ENCODE measurements at regions not wholly inside any gene's neighbourhood (a gene's known extent, or its start where the extent isn't known, plus 50 kb on each side); places are given as distances from the start of the nearest gene placed in this dataset.

DNA sequence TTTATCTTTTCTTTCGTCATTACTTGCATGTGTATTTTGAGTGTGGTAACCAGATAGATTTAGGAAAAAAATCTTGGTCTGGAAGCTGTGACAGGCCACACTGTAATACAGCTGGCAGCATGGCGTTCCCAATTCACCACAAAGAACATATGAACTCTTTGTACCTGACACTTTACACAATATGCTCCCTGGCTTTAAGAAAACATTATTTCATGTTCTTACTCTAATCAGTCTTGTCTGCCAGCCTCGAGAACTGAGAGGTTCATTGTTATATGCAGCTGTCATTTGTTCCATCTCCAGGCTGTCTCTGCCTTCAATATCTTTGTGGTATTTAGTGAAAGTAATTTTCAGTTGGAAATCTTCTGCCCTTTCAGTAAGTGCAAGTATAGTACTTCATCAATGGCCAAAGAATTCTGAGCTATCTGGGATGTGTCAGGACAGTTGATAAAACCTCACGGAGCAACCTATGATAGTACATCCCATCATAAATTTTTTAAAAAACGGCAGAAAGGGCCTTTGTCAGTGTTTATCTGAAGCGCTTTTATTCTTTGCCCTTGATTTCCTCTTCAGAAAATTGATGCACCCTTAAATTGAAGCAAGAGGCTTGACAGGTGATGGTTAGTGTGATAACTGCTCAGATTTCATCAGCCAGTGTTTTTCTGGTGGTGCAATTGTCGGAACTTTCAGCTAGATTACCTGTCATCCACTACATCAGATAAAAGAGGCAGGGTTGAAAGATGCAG lies 146.3 kb upstream of the SP8 start:
- DNase-seq (ENCODE audit: extremely low read depth in 1 of 2, low read depth in 1 of 2), result no peak

DNA sequence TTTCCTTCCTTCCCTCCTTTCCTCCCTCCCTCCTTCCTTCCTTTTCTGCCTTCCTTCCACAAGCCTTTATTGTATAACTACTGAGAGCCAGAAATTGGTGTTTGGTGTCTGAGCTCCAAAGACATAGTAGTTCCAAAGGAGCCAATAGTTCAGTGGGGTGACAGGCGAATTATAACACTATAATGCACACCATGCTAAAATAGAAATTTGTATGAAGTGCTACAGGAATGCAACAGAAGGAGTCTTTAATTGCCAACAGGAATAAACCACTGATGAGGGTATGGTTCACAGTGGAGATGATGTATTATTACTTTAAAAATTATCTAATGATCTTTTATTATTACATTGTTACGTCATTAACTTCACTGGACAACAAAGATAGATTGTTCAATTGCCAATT lies 158.8 kb upstream of the SP8 start:
- DNase-seq (ENCODE audit: extremely low read depth in 1 of 2, low read depth in 1 of 2), result no peak

DNA sequence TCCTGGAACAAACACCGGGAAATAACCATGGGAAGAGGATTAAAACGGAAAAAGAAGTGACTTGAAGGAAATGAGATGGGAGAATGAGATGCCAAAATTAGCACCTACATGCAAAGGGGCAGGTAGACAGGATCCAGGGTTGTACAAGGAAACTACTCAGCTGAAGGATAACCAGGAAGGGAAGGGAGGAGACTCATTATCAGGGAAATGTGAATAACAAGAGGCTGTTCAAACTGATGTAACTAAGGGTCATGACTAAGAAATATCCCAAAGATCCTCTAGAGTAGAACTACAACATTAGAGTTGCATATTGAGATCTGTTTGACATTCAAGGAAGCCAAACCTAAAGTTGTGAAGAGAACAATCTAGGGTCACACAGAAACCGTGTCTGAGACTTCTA lies 166.2 kb upstream of the SP8 start:
- no peak for DNase-seq (ENCODE audit: extremely low read depth in 1 of 2, low read depth in 1 of 2)

DNA sequence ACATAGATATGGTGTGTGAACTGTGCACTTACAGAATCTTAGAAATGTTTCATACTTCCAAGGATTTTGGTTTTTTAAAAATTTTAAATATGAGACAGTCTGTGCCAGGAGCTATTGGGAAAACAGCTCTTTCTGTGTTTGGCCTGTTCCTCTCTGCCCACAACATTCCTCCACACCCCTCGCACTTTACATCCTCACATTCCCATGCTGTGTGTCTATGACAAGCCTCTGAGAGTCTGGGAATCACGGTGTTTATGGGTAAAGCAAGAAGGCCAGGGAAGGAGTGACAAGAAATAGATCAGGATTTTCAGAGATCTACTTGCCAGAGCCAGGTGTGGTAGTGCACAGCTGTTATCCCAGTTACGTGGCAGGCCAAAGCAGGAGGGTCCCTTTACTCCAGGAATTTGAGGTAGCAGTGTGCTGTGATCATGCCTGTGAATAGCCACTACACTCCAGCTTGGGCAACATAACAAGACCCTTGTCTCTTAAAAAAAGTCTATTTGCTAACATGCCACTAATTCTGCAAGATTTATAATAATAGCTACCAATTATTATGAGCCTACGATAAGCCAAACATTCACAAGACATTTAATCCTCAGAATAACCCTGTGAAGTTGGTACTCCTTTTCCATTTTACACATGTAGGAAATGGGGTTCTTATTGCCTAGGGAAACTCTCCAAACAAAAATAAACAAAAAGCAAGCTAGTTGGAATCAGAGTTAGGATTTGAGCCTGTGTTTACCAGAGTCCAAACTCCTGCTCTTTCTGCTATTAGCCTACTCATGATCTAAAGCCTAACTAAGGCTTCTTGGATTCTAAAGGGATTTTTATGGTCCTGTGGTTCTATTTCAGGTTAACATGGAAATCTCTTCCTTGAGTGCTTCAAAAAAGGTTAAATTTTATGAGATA lies 168.3 kb upstream of the SP8 start:
- no peak for DNase-seq (ENCODE audit: extremely low read depth in 1 of 2, low read depth in 1 of 2)

DNA sequence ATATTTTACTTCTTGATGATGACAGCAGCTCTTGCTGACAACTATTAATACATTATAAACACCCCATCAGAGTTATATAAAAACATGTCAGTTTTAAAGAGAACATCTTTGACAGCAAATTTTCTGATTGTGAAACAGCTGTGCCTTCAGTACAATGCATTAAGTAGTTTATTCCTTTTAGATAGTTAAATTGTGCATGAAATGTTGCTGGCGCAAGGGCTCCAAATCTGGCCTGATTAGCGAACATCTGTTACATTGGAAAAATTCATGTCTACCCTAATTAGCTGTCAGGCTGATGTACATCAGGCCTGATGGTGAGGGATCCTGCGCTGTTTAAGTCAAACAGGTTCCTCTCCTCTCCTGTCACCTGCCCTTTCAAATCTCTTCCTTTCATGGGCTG lies 171.9 kb upstream of the SP8 start:
- no peak for DNase-seq (ENCODE audit: extremely low read depth in 1 of 2, low read depth in 1 of 2)

DNA sequence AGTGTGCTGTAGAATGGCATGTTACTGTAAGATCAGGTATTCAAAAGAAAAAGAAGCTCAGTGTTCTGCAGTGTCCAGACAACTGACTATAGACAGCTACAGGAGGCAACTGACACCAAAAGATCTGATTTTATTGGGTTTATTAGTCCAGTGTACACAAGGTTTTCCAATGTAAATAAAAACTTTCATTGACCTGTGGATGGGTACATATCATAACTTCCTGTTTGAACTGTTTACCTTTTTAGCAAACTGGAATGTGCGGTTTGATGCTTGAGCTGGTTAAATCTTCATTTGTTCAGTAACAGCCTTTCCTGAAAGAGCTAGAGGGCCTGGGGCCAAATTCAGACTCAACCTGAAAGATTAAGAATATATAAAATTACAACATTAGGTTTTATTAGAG lies 172.6 kb upstream of the SP8 start:
- no peak for DNase-seq (ENCODE audit: extremely low read depth in 1 of 2, low read depth in 1 of 2)

DNA sequence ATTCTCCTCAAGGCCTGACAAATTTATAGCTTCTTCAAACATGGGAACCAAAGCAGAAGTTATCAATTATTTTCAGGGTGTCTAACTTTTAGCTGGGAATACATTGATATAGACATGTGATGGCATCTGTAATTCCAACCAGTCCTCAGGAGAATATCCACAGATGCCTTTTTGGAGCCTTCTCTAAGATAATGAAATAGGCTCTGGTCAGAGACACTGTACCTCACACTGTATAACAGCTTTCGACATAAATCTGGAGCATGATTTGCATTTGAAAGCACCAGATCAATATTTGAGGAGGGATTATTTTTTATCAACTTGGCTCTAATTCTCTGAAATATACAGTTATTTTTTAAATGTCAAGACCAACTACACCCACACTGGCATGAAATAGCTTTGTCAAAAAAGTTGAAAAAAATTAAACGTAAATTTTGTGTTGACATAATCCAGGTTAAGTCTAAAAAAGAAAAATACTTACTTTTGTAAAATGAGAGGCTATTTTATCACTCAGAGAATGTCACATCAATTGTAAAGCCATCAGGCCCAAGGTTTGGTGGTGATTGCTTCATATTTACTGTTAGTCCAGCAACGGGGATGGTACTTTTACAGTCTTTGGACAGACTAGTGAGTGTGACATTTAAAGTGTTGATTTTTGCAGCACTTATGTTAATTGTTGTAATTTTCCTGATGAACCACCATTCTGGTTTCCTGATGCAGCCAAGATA lies 177.0 kb upstream of the SP8 start:
- DNase-seq (ENCODE audit: extremely low read depth in 1 of 2, low read depth in 1 of 2), result no peak

DNA sequence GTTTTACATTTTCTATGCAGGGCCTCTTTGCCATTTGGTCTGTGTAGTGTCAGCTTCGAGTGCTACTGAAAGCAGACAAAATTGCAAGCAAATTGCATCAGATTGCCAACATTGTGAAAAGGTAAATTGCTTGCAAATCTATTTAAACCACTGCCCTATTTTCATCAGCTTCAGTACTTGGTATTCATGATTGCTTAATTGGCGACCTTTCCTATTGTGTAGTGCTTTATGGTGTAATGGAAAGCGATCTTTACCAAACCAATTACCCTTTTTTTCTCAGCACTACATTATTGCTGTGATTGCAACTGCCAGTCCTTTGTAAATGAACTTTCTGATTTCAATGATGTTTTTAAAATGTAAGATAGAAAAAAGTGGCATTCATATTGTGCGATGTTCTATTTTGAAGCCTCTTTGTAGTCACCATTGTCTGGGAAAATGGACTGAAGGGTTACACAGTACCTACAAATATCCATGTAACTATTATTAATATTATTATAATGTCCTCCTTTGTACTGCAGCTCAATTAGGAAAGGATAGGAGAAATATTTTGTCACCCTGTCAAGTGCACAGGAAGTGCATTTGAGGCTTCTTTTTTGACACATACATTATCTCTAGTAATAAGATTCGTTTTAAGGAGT lies 177.7 kb upstream of the SP8 start:
- DNase-seq (ENCODE audit: extremely low read depth in 1 of 2, low read depth in 1 of 2), result no peak

DNA sequence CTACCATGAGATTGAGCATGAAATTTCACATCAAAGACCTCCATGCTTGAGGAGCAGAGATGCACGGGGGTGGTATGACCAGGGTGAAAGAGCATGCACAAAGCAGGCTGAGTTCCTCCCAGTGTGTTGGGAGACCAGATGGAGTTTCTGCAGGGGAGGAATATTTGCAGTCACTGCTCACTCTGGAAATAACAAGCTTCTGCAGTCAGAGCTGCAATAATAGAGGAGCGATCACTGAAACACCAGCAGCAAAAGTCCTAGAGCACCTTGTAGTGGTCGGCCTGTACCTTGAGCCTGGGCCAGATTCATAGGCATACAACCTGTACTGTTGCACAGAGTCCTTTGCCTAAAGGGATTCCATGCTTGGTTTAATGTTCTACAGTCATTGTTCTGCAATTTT lies 184.5 kb upstream of the SP8 start:
- no peak for DNase-seq (ENCODE audit: extremely low read depth in 1 of 2, low read depth in 1 of 2)

DNA sequence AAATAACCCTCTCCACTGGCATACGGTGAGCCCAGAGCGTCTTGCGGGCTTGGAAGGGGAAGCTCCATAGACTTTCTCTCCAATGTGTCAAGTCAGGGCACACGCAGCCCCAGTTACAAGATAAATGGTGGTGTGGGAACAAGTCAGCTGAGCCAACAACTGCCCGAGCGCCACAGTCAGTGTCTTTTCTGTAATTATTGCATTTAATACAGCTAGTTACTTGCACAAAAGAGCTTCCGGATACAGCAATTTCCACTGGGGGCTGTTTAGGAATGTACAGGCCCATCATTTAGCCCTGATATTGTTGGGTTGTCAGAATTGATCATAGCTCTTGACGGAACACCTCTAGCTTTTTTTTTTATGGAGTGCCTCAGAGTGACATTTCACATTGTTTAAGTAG lies 193.5 kb upstream of the SP8 start:
- no peak for DNase-seq (ENCODE audit: extremely low read depth in 1 of 2, low read depth in 1 of 2)

DNA sequence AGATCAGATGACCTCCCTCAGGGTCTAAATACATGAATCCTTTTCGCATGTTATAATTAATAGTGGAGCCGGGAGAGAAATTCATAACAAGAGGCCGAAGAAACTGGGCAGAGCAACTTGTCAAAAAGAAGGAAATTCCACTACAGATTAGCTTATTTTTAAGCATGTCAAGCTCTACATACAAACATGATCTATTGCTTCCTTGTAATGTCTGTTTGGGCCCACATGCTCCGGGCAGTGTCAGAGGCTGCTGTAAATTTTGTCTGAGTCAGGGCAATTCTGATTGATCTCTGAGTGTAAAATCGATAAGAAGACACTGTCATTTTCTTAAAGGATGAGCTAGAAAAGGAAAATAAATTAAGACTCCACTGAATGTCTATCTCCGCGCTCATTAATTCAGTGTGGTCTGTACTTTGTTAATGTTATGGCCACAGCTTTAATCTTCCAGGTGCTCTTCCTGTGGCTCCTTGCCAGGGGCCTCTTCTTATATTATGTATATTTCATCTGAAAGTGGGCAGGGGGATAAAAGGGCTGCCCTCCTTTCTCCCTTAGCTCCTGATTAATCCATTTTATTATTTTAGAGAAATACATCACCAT lies 194.1 kb upstream of the SP8 start:
- no peak for DNase-seq (ENCODE audit: extremely low read depth in 1 of 2, low read depth in 1 of 2)

DNA sequence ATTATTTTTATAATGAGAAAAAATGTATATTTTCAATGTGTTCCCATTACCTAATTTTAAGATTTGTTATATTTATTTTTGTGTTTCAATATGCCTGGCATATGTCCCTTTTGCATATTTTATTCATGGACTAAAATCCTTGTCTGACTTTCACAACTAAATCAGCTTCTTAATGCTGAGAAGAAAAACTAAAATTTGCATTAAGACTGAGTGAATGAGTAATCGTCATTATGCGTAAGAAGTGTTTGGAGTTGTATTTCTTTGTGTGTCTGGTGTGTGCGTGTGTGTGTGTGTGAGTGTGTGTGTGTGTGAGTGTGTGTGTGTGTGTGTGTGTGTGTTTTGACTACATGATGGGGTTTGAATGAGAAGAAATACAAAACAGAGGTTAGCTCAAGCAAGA lies 201.7 kb upstream of the SP8 start:
- DNase-seq (ENCODE audit: extremely low read depth in 1 of 2, low read depth in 1 of 2), result no peak

DNA sequence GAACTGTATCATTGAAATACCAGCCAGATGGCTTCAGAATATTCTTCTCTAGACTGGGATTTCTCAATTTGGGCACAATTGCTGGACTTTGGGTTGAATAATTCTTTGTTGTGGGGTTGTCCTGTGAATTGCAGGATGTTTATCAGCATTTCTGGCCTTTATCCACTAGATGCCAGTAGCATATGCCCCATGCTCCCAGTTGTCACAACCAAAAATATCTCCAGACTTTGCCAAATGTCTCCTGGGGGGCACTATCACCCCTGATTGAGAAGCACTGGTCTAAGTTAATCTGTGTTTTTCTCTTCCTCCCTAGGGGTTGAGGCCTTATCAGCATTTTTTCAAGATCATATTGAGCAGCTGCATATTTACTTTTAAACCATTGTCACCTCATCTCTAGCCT lies 204.9 kb upstream of the SP8 start:
- DNase-seq (ENCODE audit: extremely low read depth in 1 of 2, low read depth in 1 of 2), result no peak

DNA sequence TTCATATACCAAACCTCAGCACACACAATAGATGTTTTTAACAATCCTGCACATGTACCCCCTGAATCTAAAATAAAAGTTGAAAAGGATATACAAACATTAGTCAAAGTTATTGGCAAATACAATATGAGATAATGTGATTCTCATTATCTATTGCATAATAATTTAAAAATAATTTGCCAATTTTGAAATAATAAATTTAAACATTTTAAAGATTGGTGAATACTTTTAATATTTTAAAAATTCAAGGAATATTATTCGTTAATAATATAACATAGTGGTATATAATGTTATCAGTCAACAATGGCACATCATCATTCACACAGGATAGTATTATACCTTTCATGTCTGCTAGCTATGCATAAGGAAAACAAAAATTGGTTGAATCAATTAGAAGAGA lies 207.0 kb upstream of the SP8 start:
- no peak for DNase-seq (ENCODE audit: extremely low read depth in 1 of 2, low read depth in 1 of 2)

DNA sequence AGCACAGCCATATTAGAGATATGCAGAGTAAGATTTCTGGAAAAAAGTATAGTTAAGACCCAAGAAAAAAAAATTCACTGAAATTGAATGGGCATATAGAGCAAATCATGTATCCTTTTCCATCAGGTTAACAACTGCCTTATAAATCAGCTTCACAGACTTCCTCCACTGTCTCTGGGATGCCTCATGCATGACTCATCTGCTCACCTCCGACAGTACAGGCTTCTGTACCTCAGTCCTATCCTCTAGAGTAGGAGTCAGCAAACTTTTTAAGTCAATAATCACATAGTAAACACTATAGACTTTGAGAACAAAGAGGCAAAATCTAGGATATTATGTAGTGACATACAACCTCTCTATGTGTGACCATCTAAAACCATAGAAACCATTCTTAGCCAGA lies 211.6 kb upstream of the SP8 start:
- no peak for DNase-seq (ENCODE audit: extremely low read depth in 1 of 2, low read depth in 1 of 2)

DNA sequence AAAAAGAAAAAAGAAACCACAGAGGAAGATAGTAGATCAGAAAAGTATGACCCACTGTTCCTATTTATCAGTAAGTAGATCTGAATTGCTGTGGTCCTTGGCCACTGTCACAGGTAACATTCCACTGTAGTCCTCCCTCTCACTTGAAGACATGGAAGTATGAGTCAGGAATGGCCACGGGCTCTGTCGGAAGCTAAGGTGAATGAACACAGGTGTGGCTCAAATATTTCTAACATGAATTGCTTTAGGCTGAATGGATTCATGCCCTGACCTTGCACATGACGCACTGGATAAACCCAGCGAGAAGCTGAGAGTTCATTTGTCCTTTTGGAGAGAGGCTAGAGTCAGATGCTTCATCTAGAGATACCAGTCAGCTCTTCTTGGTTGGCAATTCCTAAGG lies 224.5 kb upstream of the SP8 start:
- DNase-seq (ENCODE audit: extremely low read depth in 1 of 2, low read depth in 1 of 2), result no peak

DNA sequence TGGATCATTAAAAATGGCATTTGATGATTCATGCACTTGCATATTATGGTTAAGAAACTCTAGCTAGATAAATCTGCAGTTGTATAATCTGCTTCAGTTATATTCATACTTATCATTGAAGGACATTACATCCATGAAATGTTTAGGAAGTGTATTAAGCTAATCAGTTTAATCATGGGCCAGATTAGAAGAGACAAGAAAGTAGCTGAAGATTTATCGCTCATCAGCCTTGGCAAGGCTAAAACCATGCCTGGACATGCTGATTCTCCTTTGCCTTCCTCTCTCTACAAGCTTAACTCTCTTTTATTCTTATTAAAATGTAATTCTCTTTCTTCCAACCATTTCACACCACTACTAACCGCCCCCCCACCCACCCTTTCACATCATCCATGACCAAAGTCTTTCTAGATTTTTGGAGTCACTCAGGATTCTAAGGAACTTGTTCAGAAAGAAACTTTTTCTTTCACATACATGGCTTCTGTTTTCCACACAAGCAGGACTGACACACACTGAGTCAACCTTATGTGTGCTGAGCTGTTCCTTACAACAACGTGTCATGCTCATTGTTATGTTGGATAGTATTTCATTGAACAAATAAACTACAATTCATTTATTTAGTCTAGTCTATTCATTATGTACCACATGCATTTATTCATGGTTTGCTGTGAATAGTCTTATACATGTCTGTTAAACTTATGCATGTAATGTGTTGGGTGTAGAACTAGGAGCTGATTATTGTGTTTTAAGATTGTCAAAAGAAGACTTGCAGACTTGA lies 227.3 kb upstream of the SP8 start:
- no peak for DNase-seq (ENCODE audit: extremely low read depth in 1 of 2, low read depth in 1 of 2)

DNA sequence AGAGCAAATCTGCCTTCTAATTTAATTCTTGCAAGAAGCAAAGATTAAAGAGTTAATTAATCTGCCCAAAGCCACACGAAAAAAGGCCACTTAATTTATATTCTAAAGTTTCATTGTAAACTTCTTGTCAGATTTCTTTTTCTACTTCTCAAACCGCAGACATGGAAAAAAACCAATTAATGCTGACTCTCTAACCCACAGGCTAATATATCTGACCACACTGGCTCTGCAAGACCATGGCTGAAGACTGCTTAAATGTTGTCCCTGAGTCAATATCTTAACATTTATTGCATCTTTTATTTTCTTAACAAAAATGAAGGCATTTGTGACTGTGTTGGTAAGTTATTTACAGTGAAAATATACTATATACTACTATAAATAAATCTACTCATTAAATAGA lies 234.0 kb upstream of the SP8 start:
- no peak for DNase-seq (ENCODE audit: extremely low read depth in 1 of 2, low read depth in 1 of 2)

DNA sequence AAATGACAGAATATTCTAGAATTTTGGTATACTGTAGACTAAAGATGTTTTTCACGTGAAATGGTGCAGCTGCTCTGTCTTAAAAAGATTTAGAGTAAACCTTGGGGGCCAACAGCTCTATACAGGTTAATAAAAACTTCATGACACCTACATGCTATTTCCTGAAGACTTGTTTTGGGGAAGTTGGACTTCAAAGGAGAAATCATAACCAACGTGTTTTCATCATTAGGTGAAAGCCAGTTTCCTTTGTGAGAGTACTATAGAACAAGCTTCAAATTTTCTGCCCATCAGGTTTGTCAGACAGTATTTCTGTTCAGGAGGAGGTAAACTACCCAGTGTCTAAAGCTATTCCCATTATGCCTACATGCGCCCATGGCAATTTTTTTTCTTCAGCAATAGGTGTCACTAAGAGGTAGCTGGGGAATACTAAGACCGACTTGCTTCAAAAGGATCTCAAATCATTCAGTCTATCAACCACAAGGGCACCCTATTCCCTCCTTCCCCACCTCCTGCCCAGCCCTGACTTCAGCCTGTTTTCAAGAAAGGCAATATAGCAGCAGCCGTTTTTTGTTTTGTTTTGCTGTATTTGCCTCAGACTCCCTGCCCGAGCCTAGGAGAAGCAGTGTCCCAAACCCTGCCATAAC lies 237.3 kb upstream of the SP8 start:
- DNase-seq (ENCODE audit: extremely low read depth in 1 of 2, low read depth in 1 of 2), result no peak

DNA sequence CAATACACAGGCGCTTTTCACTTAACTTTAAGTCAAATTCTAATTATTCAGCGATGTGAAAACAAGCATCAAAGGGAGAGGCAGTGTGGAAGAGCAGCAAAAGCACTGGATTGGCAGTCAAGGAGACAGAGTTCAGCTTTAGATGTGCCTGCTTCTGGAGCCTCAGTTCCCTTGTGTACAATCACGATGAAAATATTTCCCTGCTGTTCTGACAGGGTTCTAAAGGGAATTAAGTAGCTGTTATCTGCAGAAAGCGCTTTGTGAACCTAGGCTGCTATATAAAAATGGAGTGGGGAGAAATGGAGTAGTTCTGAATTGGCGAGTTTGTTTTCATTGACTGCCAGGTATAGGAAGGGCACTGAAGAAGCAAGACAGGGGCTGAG lies 237.8 kb upstream of the SP8 start:
- DNase-seq (ENCODE audit: extremely low read depth in 1 of 2, low read depth in 1 of 2), result no peak

Measured in stimulated activated CD8-positive, alpha-beta memory T cell treated with anti-CD3 and anti-CD28 coated beads, Interleukin-7, amount 100 ng/mL, for 48 hours (primary cell).